Adrenal gland (tissue), 9 donors: ENCODE measurements at regions not wholly inside any gene's neighbourhood (a gene's known extent, or its start where the extent isn't known, plus 50 kb on each side); places are given as distances from the start of the nearest gene placed in this dataset.

ENCODE experiments used
- DNase-seq, 7 donors: peaks; one replicate each; pipeline ENCODE4 v3.0.0-alpha.2; 2019 to 2020
- H3K27ac ChIP-seq, 5 donors: fragments of 200-600 bp; sonication (generic) in 4 of 5; 1 replicate in 3 of 5; 2 replicates in 2 of 5; pipeline versions ENCODE4 v1.5.1 to v1.8.0; 2016 to 2020; ENCODE audit warnings: mild to moderate bottlenecking in 1 of 5
- H3K27me3 ChIP-seq: fragments of 200-600 bp; 2 replicates; pipeline ENCODE4 v1.8.0; 2021
- H3K36me3 ChIP-seq, 2 donors: fragments of 200-600 bp; replicated peaks in 1 of 2; 1 replicate in 1 of 2; 2 replicates in 1 of 2; pipeline versions ENCODE4 v1.5.1 to v1.8.0; 2018 to 2022
- H3K4me1 ChIP-seq, 2 donors: fragments of 200-600 bp; replicated peaks in 1 of 2; 1 replicate in 1 of 2; 2 replicates in 1 of 2; pipeline versions ENCODE4 v1.5.1 to v1.8.0; 2018 to 2021
- H3K4me3 ChIP-seq, 4 donors: fragments of 200-600 bp; sonication (generic) in 3 of 4; one replicate each; pipeline ENCODE4 v1.5.1; 2016 to 2018
- H3K9me3 ChIP-seq, 3 donors: fragments of 200-600 bp; sonication (generic) in 1 of 3; replicated peaks in 1 of 3; 1 replicate in 2 of 3; 2 replicates in 1 of 3; pipeline versions ENCODE4 v1.5.1 to v1.8.0; 2016 to 2021
- CTCF ChIP-seq, 6 experiments: fragments of 450-650 bp in 4 of 6; fragments of 200-600 bp in 2 of 6; sonication (generic) in 1 of 6; IDR thresholded peaks; 1 replicate in 5 of 6; 2 replicates in 1 of 6; pipeline versions ENCODE4 v1.5.1 to v1.8.0; 2016 to 2021; ENCODE audit warnings: antibody characterized with exemption in 6 of 6, mild to moderate bottlenecking in 2 of 6, moderate library complexity in 1 of 6
- POLR2A ChIP-seq, 2 donors: fragments of 450-650 bp; IDR thresholded peaks; one replicate each; pipeline ENCODE4 v1.6.1; 2017; ENCODE audit warnings: antibody characterized with exemption in 2 of 2, mild to moderate bottlenecking in 2 of 2, moderate library complexity in 1 of 2
- WGBS, 4 donors: extraction: QIAGEN DNeasy Blood & Tissue Kit in 2 of 4; methylation state at CpG; one replicate each; pipeline versions ENCODE4 v1.1.5 to v1.1.7; 2013 to 2017; 5-methylcytosine and 5-hydroxymethylcytosine counted together
- intact Hi-C, 2 donors: fragments of 100-400 bp; cut with DNase I; formaldehyde crosslinking; loops; one replicate each; pipeline versions ENCODE4 v1.14.1 to v1.15.0; 2022 to 2023
- donor health status: healthy with polysubstance abuse.
- donor health status: Bipolar disorder and iron deficiency.
- donor health status: DM: yes; HTN: yes; CAD: no.
- donor health status: DM: no; HTN: no; CAD: no.
- donor health status: DM: no; HTN: no; CAD: no.

- Histone ChIP-seq H3K4me3 (no peak overlapping the region), H3K9me3 (no peaks in the 10 kb centered on the region), H3K36me3 (no peaks in the 10 kb centered on the region), H3K27me3 (no peaks in the 10 kb centered on the region), H3K4me1 (no peaks in the 10 kb centered on the region), H3K27ac (no peak overlapping the region)
- 82 to 88% (median 84%) methylated on average over 5 of the region's 5 CpGs for WGBS, 4 donors
- TF ChIP-seq CTCF (IDR thresholded peaks at IDR 0.05) (no peak), POLR2A (IDR thresholded peaks at IDR 0.05) (no peak)
- intact Hi-C loops, result no loop called here
- DNase-seq, result no peak
Measured at GRCh38 chr5:171709930-171710329, 75.7 kb upstream of the SMIM23 start.

GRCh38 chr5:171710451-171711024, 75.1 kb upstream of the SMIM23 start:
- WGBS, 4 donors, result 86 to 93% (median 89%) methylated on average over 4 to 5 of the region's 5 CpGs
- TF ChIP-seq POLR2A (IDR thresholded peaks at IDR 0.05) (no peak), CTCF (IDR thresholded peaks at IDR 0.05) (no peak)
- H3K27ac ChIP-seq, result no peak overlapping the region
- H3K4me1 ChIP-seq, result no peaks in the 10 kb centered on the region
- intact Hi-C loops, result no loop called here
- H3K36me3 ChIP-seq, result no peaks in the 10 kb centered on the region
- H3K4me3 ChIP-seq, result no peak overlapping the region
- no peaks in the 10 kb centered on the region for H3K27me3 ChIP-seq
- DNase-seq, result no peak
- no peaks in the 10 kb centered on the region for H3K9me3 ChIP-seq

- intact Hi-C loops, result no loop called here
- no peak for TF ChIP-seq CTCF (IDR thresholded peaks at IDR 0.05)
- TF ChIP-seq POLR2A (IDR thresholded peaks at IDR 0.05), result no peak
- H3K27me3 ChIP-seq, result no peaks in the 10 kb centered on the region
- 60 to 86% (median 79%) methylated on average over 6 of the region's 6 CpGs for WGBS, 4 donors
- DNase-seq, result no peak
- no peak overlapping the region for H3K27ac ChIP-seq
- H3K4me3 ChIP-seq, result no peak overlapping the region
- H3K36me3 ChIP-seq, result no peaks in the 10 kb centered on the region
- no peaks in the 10 kb centered on the region for H3K4me1 ChIP-seq
- no peaks in the 10 kb centered on the region for H3K9me3 ChIP-seq
Measured at GRCh38 chr5:171711571-171711970, 74.0 kb upstream of the SMIM23 start.

- intact Hi-C loops, result no loop called here
- TF ChIP-seq CTCF (IDR thresholded peaks at IDR 0.05) (no peak), POLR2A (IDR thresholded peaks at IDR 0.05) (no peak)
- no peak overlapping the region for H3K4me3 ChIP-seq
- WGBS, 4 donors, result 54 to 78% (median 70%) methylated on average over 4 of the region's 4 CpGs
- H3K9me3 ChIP-seq, result no peaks in the 10 kb centered on the region
- DNase-seq, result no peak
- no peaks in the 10 kb centered on the region for H3K4me1 ChIP-seq
- H3K36me3 ChIP-seq, result no peaks in the 10 kb centered on the region
- H3K27me3 ChIP-seq, result no peaks in the 10 kb centered on the region
- no peak overlapping the region for H3K27ac ChIP-seq
Measured at GRCh38 chr5:171712616-171713015, 73.0 kb upstream of the SMIM23 start.
